ENCODE measurements at regions not wholly inside any gene's neighbourhood (a gene's known extent, or its start where the extent isn't known, plus 50 kb on each side); places are given as distances from the start of the nearest gene placed in this dataset.
"Not testable (repeated sequence)": the region's sequence is repeated elsewhere in the genome, so short reads cannot be mapped to it uniquely, and the experiment has no call there.

DNA sequence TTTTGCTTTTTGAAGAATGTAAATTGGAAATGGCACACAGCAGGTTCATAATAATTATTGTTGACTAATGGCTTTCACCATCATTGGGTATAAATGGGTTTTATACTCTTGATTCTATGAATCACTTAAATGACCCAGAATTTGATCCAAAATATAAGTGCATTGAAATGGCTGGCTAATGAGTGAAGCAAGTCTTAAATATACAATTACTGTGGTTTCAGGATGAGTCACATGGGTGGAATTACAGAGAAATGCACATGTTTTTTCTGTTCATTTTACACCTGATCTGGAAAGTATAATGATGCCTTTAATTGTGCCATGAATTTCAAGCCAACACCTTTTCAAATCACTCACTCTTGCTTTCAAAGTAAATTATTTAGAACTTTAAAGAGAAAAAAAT lies 380.8 kb upstream of the CD180 start:
- DNase-seq (ENCODE audit: low read depth, low spot score) = peak; percentile 74

DNA sequence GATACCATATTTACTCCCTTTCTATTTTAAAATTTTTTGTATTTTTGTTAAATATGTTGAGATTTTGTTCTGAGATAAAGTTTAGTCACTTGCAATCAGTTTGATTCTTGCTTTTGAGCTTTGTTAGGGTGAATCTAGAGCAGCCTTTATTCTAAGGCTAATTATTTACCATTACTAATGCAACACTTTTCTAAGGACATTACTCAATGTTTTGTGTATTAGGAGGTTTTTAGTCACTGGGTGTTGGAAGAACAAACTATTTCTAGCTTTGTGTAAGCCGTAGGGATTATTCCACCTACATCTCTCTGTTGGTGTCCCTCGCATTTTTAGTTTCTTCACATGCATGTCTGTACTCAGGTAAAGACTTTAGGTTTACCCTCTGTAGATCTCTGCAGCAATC lies 379.5 kb upstream of the CD180 start:
- no peak for DNase-seq (ENCODE audit: low read depth, low spot score)

DNA sequence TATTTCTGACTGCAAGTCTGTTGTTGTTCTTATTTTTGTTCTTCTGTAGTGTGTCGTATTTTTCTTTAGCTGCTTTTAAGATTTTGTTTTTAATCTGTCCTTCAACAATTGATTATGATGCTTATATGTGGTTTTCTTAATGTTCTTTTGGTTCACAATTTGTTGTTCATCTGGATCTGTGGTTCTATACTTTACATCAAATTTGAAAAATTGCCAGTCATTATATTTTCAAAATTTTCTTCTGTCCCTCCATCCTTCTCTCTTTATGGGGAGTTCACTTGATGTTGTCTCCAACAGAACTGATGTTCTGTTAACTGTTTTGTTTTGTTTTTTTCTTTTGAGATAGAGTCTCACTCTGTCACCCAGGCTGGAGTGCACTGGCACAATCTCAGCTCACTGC lies 378.5 kb upstream of the CD180 start:
- DNase-seq (ENCODE audit: low read depth, low spot score) = no peak

DNA sequence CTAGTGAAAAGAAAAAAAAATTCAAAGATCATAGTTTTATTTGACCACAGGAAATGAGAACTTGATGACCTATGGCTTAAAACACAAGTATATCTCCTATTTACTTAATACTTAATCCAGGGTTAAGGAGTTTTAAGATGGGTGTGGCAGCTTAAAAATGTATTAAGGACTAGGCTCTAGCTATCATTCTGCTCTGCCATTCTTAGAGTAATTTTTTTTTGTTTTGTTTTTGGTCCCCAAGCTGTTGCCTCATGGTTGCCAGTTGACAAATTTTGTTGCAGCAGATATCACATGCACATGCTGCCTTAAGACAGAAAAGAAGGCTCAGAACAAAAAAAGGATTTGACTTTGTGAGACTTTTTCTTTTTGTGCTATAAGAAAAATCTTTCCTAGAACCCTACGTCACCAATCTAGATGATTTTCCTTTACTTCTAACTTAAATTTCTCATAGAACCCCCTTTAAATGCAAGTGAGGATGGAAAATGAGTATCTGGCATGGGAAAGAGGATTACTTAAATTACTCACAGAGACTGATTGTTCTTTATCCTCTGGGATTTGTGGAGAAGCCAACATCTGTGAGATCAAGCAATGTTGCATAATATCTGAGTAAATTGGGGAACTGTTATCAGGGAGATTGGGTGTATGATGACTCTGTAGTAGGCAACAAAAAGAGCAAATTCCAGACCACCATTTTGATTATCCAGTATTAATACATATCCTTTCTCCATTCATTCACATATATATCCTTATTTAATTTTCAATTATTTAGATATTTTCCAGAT lies 364.7 kb upstream of the CD180 start:
- DNase-seq (ENCODE audit: low read depth, low spot score) = no peak

DNA sequence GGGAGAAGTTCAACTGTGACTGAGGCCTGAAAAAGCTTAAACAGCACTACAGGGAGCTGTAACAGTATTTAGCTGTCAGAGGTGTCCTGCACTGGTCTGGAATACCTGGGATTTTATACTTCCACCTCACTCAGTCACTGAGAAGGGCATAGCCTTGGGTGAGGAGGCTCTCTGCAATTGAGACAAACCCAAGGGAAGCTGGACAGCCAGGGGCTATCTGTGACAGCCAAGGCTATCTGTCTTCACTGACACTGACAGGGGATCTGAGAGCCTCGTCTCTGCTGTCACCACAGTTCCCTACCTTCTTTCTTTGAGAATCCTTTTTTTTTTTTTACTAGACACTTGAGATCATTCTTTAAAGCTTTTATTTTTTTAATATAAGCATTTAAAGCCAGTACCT lies 356.2 kb upstream of the CD180 start:
- no peak for DNase-seq (ENCODE audit: low read depth, low spot score)

DNA sequence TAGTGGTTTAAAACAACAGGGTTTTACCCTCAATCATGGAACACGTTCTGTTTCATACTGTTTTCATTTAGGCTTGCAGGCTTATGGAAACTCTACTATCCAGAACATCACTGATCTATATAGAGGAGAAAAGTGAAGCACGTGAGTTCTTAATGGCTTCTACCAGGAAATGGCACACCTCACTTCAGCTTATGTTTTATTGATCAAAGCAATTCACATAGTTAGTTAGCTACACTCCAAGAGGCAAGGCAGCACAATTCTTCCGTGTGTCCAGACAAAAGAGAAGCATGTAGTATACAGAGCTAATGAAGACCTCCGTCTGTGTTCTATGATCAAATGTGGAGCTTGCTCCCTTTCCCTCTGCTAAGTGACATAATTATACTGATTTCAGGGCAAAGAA lies 353.3 kb upstream of the CD180 start:
- DNase-seq (ENCODE audit: low read depth, low spot score) = no peak

DNA sequence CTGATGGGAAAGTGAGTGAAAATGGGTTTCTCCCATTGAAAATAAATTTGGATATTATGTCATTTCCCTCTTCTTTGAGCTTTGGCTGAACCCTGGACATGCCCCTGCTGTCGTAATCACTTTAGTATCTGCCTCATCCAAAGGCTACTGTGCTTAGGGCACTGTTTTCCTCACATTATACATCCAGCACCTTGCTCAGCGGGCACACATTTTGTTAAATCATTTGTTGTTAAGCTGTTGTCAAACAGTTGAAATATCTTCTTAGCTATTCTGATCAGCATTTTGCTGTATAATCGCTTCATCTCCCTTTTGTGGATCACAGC lies 352.7 kb upstream of the CD180 start:
- no peak for DNase-seq (ENCODE audit: low read depth, low spot score)

DNA sequence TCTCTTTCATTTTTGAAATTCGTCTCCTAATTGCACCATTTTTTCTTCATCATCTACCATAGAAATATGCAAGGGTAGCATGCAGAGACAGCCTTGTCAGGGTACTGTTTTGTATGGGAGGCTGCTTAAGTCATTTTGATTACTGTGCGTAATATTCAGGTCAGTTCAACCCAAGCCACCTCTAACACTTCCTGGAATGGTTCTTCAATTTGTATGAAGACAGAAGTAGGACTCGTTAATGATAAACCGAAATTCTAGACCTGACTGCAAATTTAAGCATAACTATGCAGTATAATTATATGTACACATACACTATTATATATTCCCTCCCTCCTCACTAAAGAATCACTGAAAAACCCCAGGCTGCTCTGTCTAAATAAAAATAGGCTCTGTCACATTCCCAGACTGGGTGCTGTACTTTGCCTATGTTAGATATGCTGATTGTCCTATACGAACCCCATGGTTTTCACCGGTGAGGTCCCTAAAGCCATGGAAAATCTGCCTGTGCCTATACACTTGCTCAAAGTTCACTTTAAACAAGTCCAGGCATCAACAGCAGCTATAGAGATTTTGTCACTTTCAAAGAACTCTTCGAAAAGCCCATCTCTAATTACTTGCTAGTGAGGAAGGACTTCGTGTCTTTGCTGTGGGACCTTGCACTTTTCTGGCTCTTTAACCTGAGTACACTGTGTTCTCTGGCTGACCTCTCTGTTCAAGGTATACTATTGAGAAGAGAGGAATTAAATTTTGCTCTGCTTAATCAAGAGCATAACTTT lies 352.1 kb upstream of the CD180 start:
- no peak for DNase-seq (ENCODE audit: low read depth, low spot score)

DNA sequence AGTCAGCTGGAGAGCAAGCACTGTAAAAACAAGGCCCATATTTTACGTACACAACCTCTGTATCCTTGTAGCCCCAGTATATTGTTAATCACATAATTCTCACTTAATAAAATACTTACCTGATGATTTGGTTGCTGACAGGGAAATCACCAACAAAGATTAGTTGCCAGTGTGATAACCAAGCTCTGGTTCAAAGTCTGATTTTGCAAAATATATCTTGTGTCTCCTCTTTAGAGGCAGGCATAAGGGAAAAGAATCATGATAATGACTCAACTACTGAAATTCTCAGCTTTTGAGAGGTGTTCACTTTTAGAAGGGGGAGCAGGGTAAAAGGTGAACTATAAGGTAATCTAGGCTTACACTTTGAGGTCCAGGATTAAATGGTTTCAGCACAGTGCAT lies 351.1 kb upstream of the CD180 start:
- DNase-seq (ENCODE audit: low read depth, low spot score) = no peak

DNA sequence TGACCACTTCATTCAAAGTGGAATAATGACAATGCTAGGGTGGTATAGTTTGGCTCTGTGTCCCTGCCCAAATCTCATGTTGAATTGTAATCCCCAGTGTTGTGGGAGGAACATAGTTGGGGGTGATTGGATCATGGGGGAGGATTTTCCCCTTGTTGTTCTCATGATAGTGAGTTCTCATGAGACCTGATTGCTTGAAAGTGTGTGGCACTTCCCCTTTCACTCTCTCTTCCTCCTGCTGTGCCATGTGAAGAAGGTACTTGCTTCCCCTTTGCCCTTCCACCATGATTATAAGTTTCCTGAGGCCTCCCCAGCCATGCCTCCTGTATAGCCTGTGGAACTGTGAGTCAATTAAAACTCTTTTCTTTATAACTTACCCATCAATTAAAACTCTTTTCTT lies 348.3 kb upstream of the CD180 start:
- DNase-seq (ENCODE audit: low read depth, low spot score) = not testable (repeated sequence)

DNA sequence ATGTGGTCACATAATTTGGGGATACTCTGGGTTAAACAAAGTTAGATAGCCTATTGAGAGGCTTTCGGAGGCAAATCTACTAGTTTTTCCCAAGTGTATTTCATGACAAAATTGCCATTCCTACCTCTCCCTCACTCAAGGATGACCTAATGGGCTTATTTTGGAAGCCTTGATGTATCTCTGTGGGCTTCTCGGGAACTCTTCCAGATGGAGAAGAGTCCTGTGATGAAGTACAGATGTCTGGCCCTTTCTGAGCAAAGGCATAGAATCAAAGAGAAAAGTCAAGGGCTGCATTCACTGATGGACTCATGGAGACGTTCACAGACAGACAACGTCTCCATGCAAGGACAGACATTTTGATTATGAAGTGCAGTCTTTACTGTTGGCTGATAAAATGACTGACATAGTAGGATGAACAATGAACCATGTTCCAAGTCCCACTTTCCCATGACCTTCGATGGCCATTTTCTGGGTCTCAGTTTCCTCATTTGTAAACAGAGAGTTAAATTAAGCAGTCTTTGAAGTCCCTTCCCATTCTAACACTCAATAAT lies 347.2 kb upstream of the CD180 start:
- DNase-seq (ENCODE audit: low read depth, low spot score) = no peak

DNA sequence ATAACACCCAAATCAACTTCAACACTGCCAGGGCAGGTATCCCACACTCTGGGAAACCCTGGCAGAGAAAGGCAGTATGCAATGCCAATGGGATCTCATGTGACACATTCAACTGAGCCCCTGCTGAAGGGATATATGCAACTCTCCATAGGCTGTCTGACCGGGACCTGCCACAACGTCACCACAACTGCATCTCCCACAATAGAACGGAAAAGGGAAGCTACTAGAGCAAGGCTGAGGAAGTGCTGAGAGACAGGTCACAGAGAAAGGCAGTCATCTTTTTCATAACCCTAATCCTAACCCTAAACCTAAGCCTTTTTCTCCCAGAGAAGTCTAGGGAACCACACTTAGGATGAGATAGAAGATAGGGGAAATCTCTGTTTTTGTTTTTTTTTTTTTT lies 345.9 kb upstream of the CD180 start:
- DNase-seq (ENCODE audit: low read depth, low spot score) = no peak

DNA sequence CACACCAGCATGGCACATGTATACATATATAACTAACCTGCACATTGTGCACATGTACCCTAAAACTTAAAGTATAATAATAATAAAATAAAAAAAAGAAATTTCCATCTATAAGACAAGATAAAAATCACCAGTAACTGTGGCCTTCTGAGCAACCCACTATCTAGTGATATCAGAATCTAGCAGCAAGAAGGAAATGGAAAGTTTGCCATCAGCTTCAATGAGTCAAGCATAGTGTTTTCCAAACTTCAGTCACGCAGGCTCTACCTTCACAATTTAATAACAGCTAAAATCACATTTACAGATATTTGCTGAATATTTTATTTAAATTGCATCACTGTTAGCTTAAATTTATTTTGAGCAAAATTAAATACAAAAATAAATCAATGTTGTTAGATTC lies 345.3 kb upstream of the CD180 start:
- DNase-seq (ENCODE audit: low read depth, low spot score) = no peak

DNA sequence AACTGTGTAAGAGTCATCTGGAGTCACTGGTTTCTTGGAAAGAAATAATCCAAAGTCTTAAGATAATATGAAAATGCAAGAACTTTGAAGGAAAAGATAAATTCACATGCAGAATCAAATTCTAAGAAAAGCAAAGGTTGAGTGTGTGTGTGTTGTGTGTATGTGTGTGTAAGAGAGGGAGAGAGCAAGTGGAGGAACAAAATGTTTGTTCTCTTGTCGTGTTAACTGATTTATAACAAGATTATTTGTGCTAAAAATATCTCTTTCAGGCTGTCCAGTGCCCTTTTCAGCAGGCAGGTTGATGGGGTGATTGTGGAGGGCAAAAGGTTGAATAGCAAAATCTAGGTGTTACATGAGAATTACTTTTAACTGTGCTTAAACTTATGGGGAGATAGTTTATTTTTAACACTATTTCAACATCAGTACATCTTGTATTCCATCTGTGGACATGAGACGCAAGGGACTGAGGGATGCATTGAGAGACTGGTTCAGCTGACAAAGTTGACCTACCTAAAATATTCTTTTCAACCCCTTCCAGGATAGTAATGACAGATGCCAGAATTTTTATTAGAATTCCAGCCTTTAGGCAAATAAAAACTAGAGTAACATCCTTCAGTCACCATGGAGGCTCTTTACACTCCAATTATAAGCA lies 342.4 kb upstream of the CD180 start:
- DNase-seq (ENCODE audit: low read depth, low spot score) = no peak

DNA sequence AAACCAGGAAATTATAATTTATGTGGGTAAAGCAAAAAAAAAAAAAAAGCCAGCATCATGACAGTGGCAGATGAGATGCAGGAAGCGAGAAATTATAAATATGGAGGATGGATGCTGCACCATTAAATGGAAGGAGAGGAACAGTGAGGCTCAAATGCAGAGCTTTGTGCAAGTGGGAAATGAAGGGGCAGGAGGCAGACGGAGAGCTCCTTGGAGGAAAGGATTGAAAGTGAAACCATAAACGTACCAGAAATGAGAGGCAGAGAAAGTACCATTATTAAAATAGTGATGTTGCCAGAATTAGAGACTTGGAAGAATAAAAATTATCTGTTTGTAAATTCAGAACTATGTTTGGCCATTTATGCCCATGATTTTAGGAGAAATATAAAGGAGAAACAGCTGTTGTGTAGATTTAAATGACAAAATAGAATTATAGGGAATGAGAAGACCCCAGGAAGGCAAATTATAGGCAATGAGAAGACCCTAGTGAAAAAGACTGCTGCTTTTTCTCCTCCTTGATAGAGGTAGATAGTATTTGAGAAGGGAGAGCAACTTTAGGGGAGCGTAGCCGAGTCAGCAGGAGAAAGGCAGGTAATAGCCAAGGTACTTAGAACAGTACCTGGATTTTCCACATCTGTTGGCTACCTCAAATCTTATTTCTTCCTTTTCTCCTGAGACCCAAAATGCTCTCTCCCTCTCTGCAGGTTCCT lies 341.0 kb upstream of the CD180 start:
- DNase-seq (ENCODE audit: low read depth, low spot score) = peak; percentile 10

DNA sequence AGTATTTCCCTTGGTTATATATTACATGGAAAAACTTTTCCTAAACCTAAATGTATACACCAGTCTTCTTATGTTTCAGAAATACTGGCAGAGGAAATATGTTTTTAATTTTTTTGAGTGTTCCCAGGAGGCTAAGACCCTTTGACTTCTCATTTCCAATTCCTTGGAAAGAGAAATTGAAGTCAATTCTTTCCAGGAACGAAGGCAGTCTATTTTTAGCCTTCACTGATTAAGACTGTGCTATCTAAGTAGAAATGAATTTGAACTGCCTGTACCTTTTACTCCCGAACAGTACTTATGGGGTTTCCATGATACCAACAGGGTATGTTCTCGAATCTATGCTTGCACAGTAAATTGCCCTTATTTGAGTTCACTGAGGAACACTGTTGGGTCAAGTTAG lies 340.3 kb upstream of the CD180 start:
- no peak for DNase-seq (ENCODE audit: low read depth, low spot score)

DNA sequence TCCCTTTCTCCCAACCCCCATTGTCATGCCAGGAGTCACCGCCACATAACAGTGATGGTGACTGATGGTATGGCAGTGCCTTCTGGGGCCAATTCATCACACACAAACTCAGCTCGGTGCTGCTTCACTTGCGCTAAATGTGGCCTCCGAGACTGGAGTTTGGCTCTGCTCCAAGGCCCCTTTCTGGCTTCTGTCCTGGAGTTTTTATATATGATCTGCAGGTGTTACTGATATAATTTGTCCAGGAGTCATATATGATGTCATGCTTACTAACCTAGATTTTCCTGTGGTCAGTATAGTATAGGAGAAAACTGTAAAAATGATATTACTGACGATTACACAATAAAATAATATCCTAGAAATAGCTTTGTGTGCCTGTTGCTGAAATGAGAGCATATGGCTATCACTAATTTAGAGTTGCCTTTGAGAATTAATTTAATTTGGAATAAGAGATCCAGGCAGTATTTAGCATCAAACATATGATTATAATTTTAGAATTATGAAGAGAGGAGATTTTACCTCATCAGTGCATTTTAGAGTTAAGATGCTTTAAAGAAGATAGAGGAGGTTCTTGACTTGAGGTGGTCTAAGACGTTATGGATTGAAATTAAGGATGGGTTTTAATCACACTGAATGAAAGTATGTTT lies 334.1 kb upstream of the CD180 start:
- DNase-seq (ENCODE audit: low read depth, low spot score) = no peak

DNA sequence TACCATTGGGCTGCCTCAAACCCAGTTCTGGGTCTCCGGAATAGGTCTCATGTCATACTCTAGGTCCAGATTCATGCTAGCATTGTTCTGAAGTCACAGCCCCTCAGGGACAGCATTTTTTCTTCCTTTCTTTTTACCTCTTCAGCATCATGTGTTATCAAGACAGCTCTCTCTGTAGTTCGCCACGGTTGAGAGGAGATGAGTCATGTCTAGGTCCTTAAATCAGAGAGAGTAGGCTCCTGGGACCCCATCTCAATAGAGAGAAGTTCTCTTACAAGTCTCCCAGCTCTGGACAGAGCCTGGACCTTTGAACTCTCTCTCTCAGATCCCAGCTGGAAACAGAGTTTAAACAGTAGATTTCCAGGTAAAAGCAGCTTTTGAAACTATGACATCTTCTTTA lies 332.4 kb upstream of the CD180 start:
- DNase-seq (ENCODE audit: low read depth, low spot score) = no peak

DNA sequence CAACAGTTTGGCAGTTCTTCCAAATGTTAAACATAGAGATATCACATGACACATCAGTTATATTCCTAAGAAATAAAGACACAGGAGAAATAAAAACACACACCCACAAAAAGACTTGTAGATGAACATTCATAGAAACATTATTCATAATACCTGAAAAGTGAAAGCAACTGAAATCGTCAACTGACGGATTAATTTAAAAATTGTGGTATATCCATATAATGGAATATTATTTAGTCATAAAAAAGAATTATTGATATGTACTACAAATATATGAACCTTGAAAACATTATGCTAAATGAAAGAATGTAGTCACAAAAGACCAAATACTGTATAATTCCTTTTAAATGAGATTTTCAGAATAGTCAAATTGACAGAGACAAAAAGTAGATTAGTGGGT lies 330.2 kb upstream of the CD180 start:
- no peak for DNase-seq (ENCODE audit: low read depth, low spot score)

DNA sequence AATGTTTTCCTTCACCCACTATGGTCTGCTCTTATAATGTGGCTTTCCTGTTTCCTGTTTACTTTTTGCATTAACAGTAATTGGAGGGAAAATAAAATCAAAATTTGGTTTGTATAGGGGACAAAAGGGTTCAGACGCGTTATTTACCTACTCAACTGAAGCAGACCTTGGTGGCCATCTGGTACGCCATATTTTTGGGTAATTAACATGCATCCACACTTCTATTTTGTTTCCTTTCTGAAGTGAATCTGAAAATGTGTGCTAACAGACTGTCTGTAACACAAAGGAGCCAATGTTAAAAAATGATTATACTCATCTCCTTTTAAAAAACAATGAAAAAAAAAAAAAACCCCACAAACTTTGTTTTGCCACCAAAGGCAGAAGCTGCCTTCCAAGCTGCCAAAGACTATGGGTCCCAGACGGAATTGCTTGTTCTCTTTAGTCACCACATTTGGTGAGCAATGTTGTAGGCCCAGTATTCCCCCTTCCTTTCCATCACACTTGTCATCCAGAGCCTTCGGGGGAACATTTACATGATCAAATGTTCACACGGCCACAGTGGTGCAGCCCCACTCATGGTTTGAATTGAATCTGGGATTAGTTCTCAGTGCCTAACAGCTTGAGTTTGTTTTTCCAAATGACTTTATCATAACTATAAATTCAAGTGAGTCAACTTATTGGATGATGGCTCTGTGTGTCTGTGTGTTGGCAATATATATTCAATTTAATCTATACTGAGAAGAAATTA lies 323.7 kb upstream of the CD180 start:
- no peak for DNase-seq (ENCODE audit: low read depth, low spot score)

DNA sequence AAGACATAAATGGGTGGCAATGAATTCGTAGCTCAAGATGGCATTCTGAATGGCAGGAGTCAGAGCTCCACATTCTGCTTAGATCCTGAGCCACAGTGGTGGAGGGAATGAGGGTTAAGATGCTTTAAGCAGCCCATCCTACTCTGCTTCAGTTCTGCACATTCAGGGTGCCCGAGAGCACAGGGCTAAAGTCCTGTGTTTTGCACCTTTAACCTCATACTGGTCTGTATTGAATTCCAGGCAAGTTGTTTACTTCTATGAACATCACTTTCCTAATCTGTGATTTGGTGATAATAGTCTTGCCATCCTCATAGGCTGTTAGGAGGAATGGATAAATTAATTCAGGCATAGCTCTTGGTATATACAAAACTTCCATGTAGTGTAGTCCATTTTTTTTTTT lies 321.6 kb upstream of the CD180 start:
- no peak for DNase-seq (ENCODE audit: low read depth, low spot score)
